IMR-90 (cell line): ENCODE measurements at regions not wholly inside any gene's neighbourhood (a gene's known extent, or its start where the extent isn't known, plus 50 kb on each side); places are given as distances from the start of the nearest gene placed in this dataset.

Experiments
- ATAC-seq: fragments of 200-7000 bp; cut with Tn5 transposase; 2 replicates; pipeline ENCODE4 v1.9.1; 2020; ENCODE audit warnings: low read depth, mild to moderate bottlenecking, moderate library complexity
- BruUV-seq: library from RNA; stranded (reverse); fragments of 400-500 nt; replicated peaks from 2 replicates; lab custom pipeline; 2021; lab: Mats Ljungman, UMichigan
- CTCF ChIA-PET: fragments of 300-600 bp; formaldehyde crosslinking; extraction: SDS; loops from one replicate; lab custom pipeline; 2021; ENCODE audit warnings: antibody characterized with exemption; lab: Yijun Ruan, JAX
- POLR2A ChIA-PET: fragments of 300-600 bp; sonication (Branson Sonifier 250); formaldehyde crosslinking; loops from one replicate; lab custom pipeline; 2022; ENCODE audit warnings: antibody characterized with exemption; ENCODE audit not compliant: unreplicated experiment; lab: Charles Lee
- DNase-seq: peaks from one replicate; pipeline ENCODE4 v3.0.0; 2013
- H2AFZ ChIP-seq: replicated peaks from 2 replicates; pipeline ENCODE3; 2013; ENCODE audit warnings: low read length, mild to moderate bottlenecking; ENCODE audit not compliant: poor library complexity
- H2AK5ac ChIP-seq: 2 replicates; pipeline ENCODE4 v1.6.1; 2013; ENCODE audit warnings: low read depth, low read length, inconsistent platforms
- H2AK9ac ChIP-seq: replicated peaks from 2 replicates; pipeline ENCODE3; 2013; ENCODE audit warnings: mild to moderate bottlenecking, low read depth, low read length, moderate library complexity; ENCODE audit not compliant: poor library complexity
- H2BK120ac ChIP-seq: 2 replicates; pipeline ENCODE4 v1.6.1; 2013; ENCODE audit warnings: low read depth, low read length, inconsistent platforms
- H2BK15ac ChIP-seq: 3 replicates; pipeline ENCODE4 v1.6.1; 2013; ENCODE audit warnings: low read depth, low read length, inconsistent platforms
- H2BK20ac ChIP-seq: 2 replicates; pipeline ENCODE4 v1.6.1; 2013; ENCODE audit warnings: low read depth, mild to moderate bottlenecking, inconsistent platforms, low read length, moderate library complexity
- H2BK5ac ChIP-seq: 2 replicates; pipeline ENCODE4 v1.6.1; 2013; ENCODE audit warnings: mild to moderate bottlenecking, low read depth, low read length, inconsistent platforms; ENCODE audit not compliant: poor library complexity, severe bottlenecking
- H3K14ac ChIP-seq: replicated peaks from 2 replicates; pipeline ENCODE4 v1.6.1; 2013; ENCODE audit warnings: low read depth, low read length, inconsistent platforms
- H3K18ac ChIP-seq: 2 replicates; pipeline ENCODE4 v1.6.1; 2013; ENCODE audit warnings: low read depth, low read length, control low read depth
- H3K23ac ChIP-seq: 2 replicates; pipeline ENCODE4 v1.6.1; 2013; ENCODE audit warnings: low read depth, low read length, inconsistent platforms
- H3K27ac ChIP-seq: 2 replicates; pipeline ENCODE4 v1.5.1; 2013; ENCODE audit warnings: mild to moderate bottlenecking, control low read depth, low read length; ENCODE audit not compliant: insufficient read depth
- H3K27me3 ChIP-seq: 2 replicates; pipeline ENCODE4 v1.6.1; 2013; ENCODE audit warnings: low read length; ENCODE audit not compliant: control insufficient read depth, insufficient read depth
- H3K36me3 ChIP-seq: 2 replicates; pipeline ENCODE4 v1.6.1; 2013; ENCODE audit warnings: low read length, mixed read lengths; ENCODE audit not compliant: control insufficient read depth, insufficient read depth
- H3K4ac ChIP-seq: 2 replicates; pipeline ENCODE4 v1.6.1; 2013; ENCODE audit warnings: low read depth, low read length, inconsistent platforms
- H3K4me1 ChIP-seq: 2 replicates; pipeline ENCODE4 v1.6.1; 2013; ENCODE audit warnings: low read length, mixed read lengths; ENCODE audit not compliant: control insufficient read depth, insufficient read depth
- H3K4me2 ChIP-seq: 2 replicates; pipeline ENCODE4 v1.6.1; 2013; ENCODE audit warnings: low read depth, mild to moderate bottlenecking, control low read depth, low read length, moderate library complexity
- H3K4me3 ChIP-seq: 2 replicates; pipeline ENCODE4 v1.5.1; 2013; ENCODE audit warnings: low read depth, mild to moderate bottlenecking, control low read depth, low read length, moderate library complexity; ENCODE audit not compliant: insufficient read depth
- H3K56ac ChIP-seq: 2 replicates; pipeline ENCODE4 v1.6.1; 2013; ENCODE audit warnings: low read length, inconsistent platforms; ENCODE audit not compliant: insufficient read depth; ENCODE audit errors: extremely low read depth
- H3K79me1 ChIP-seq, 2 experiments: 2 replicates each; pipeline ENCODE4 v1.6.1; 2013; ENCODE audit warnings: low read length in 2 of 2, inconsistent platforms in 1 of 2, low read depth in 1 of 2
- H3K9ac ChIP-seq: 2 replicates; pipeline ENCODE4 v1.6.1; 2013; ENCODE audit warnings: low read depth, low read length, control low read depth
- H3K9me1 ChIP-seq: 2 replicates; pipeline ENCODE4 v1.6.1; 2013; ENCODE audit warnings: low read length, inconsistent platforms; ENCODE audit not compliant: insufficient read depth
- H3K9me3 ChIP-seq: 2 replicates; pipeline ENCODE4 v1.6.1; 2013; ENCODE audit warnings: low read length; ENCODE audit not compliant: control insufficient read depth, insufficient read depth
- H4K20me1 ChIP-seq: 2 replicates; pipeline ENCODE4 v1.6.1; 2013; ENCODE audit warnings: low read length, inconsistent platforms; ENCODE audit not compliant: insufficient read depth
- H4K5ac ChIP-seq: 2 replicates; pipeline ENCODE4 v1.6.1; 2013; ENCODE audit warnings: mild to moderate bottlenecking, low read depth, low read length, control low read depth
- H4K8ac ChIP-seq, 2 experiments: 2 replicates each; pipeline ENCODE4 v1.6.1; 2013; ENCODE audit warnings: low read depth in 2 of 2, low read length in 2 of 2, control low read depth in 1 of 2, inconsistent platforms in 1 of 2
- H4K91ac ChIP-seq: 2 replicates; pipeline ENCODE4 v1.6.1; 2013; ENCODE audit warnings: low read depth, low read length, inconsistent platforms; ENCODE audit not compliant: insufficient read depth
- BHLHE40 ChIP-seq: fragments of 150-350 bp; IDR thresholded peaks from 2 replicates; pipeline ENCODE4 v1.6.1; 2016; ENCODE audit warnings: mild to moderate bottlenecking, low read depth, low read length
- CHD1 ChIP-seq: IDR thresholded peaks from 2 replicates; pipeline ENCODE4 v1.6.1; 2012; ENCODE audit warnings: low read depth, low read length, improper control_type of control experiment
- CTCF ChIP-seq: conservative IDR thresholded peaks from 2 replicates; pipeline ENCODE4 v1.5.1; 2012; ENCODE audit warnings: mild to moderate bottlenecking, low read depth, low read length, improper control_type of control experiment
- FOS ChIP-seq: fragments of 150-350 bp; IDR thresholded peaks from 2 replicates; pipeline ENCODE4 v1.6.1; 2016; ENCODE audit warnings: low read depth, low read length
- MAFK ChIP-seq: IDR thresholded peaks from 2 replicates; pipeline ENCODE4 v1.6.1; 2012; ENCODE audit warnings: low read depth, low read length, improper control_type of control experiment
- MAZ ChIP-seq: IDR thresholded peaks from 2 replicates; pipeline ENCODE4 v1.6.1; 2012; ENCODE audit warnings: low read depth, mild to moderate bottlenecking, low read length, improper control_type of control experiment, moderate library complexity, borderline replicate concordance
- MXI1 ChIP-seq: IDR thresholded peaks from 2 replicates; pipeline ENCODE4 v1.6.1; 2012; ENCODE audit warnings: low read depth, mild to moderate bottlenecking, low read length, moderate library complexity, borderline replicate concordance
- POLR2A ChIP-seq: IDR thresholded peaks from 2 replicates; pipeline ENCODE4 v1.6.1; 2012; ENCODE audit warnings: mild to moderate bottlenecking, low read depth, low read length
- RCOR1 ChIP-seq: IDR thresholded peaks from 2 replicates; pipeline ENCODE4 v1.6.1; 2012; ENCODE audit warnings: mild to moderate bottlenecking, low read length, improper control_type of control experiment; ENCODE audit not compliant: insufficient replicate concordance
- SMC3 ChIP-seq: fragments of 150-350 bp; IDR thresholded peaks from 2 replicates; pipeline ENCODE4 v1.6.1; 2016; ENCODE audit warnings: low read depth, mild to moderate bottlenecking, antibody characterized with exemption, low read length, moderate library complexity
- WGBS, 2 experiments: methylation state at CpG; one replicate each; pipeline versions ENCODE4 v1.1.5 to v1.1.7; 2013; ENCODE audit warnings: missing lambda C conversion rate in 2 of 2; ENCODE audit not compliant: insufficient read length in 1 of 2; ENCODE audit errors: extremely low coverage in 2 of 2; 5-methylcytosine and 5-hydroxymethylcytosine counted together
- dilution Hi-C: fragments of 300-500 bp; cut with HindIII; formaldehyde crosslinking; loops from one replicate; pipeline ENCODE4 v1.14.3; 2018; ENCODE audit warnings: low sequenced_read_pairs; ENCODE audit not compliant: unreplicated experiment
- in situ Hi-C: fragments of 300-500 bp; cut with MboI; formaldehyde crosslinking; loops from 3 replicates; pipeline ENCODE4 v1.14.3; 2019; ENCODE audit warnings: low sequenced_read_pairs, inconsistent platforms, mixed read lengths
- intact Hi-C: fragments of 100-400 bp; cut with micrococcal nuclease; formaldehyde crosslinking; loops from 2 replicates; pipeline ENCODE4 v1.10.0; 2022

GRCh38 chr2:729376-729861 lies 52.2 kb upstream of the TMEM18 start:
- H3K27me3 ChIP-seq: no peaks in the 10 kb centered on the region
- no peak overlapping the region for H2AK5ac ChIP-seq
- no peaks in the 10 kb centered on the region for H3K36me3 ChIP-seq
- H3K79me1 ChIP-seq: no peaks in the 10 kb centered on the region
- H4K8ac ChIP-seq: no peak overlapping the region
- H4K91ac ChIP-seq: no peak overlapping the region
- no peak overlapping the region for H3K56ac ChIP-seq
- H3K18ac ChIP-seq: no peak overlapping the region
- intact Hi-C loops (no loop called here), dilution Hi-C loops (no loop called here), in situ Hi-C loops (no loop called here)
- H3K9me3 ChIP-seq: no peaks in the 10 kb centered on the region
- no peak for DNase-seq
- H2AFZ ChIP-seq: no peak overlapping the region
- H3K4ac ChIP-seq: no peak overlapping the region
- no peak overlapping the region for H2BK120ac ChIP-seq
- H3K27ac ChIP-seq: no peak overlapping the region
- TF ChIP-seq RCOR1 (no peak), SMC3 (no peak), MAZ (no peak), CTCF (no peak), BHLHE40 (no peak), FOS (no peak), MAFK (no peak), CHD1 (no peak), POLR2A (no peak), MXI1 (no peak)
- H3K9me1 ChIP-seq: 0 out of 2 replicates have a peak, but pooled peaks cover 4% of the 10 kb centered on the region
- H2BK15ac ChIP-seq: no peak overlapping the region
- no peak for ATAC-seq
- CTCF ChIA-PET: no interaction called here
- WGBS, 2 experiments: 40% methylated on average over 1 of the region's 10 CpGs; no CpG with 5 or more reads in 1 of the 2 experiments
- H3K9ac ChIP-seq: no peak overlapping the region
- no peaks in the 10 kb centered on the region for H4K20me1 ChIP-seq
- H3K14ac ChIP-seq: no peak overlapping the region
- H4K5ac ChIP-seq: no peak overlapping the region
- POLR2A ChIA-PET: no interaction called here
- no peak overlapping the region for H3K23ac ChIP-seq
- no peak overlapping the region for H2BK20ac ChIP-seq
- no peak overlapping the region for H2BK5ac ChIP-seq
- BruUV-seq: no TSS peak
- H3K4me1 ChIP-seq: no peaks in the 10 kb centered on the region
- H3K4me3 ChIP-seq: no peak overlapping the region
- no peak overlapping the region for H2AK9ac ChIP-seq
- H3K4me2 ChIP-seq: no peak overlapping the region
